Naive B cell (primary cell): ENCODE measurements at regions not wholly inside any gene's neighbourhood (a gene's known extent, or its start where the extent isn't known, plus 50 kb on each side); places are given as distances from the start of the nearest gene placed in this dataset.
"Not testable (repeated sequence)": the region's sequence is repeated elsewhere in the genome, so short reads cannot be mapped to it uniquely, and the experiment has no call there.

Experiments used
- ATAC-seq, 2 donors: fragments of 150-1000 bp; cut with Tn5 transposase; 2 replicates each; pipeline ENCODE4 v1.10.0; 2021; ENCODE audit warnings: low read depth in 2 of 2, mild to moderate bottlenecking in 2 of 2, moderate library complexity in 2 of 2
- DNase-seq: peaks from one replicate; pipeline ENCODE4 v3.0.0; 2022
- H3K27ac Mint-ChIP-seq, 6 donors: one replicate each; pipeline ENCODE4 v1.8.0; 2020 to 2022; ENCODE audit warnings: mild to moderate bottlenecking in 6 of 6, mixed read lengths in 6 of 6, moderate library complexity in 5 of 6, inconsistent platforms in 2 of 6
- H3K27me3 Mint-ChIP-seq, 3 donors: one replicate each; pipeline ENCODE4 v1.8.0; 2021 to 2022; ENCODE audit warnings: mixed read lengths in 3 of 3, mild to moderate bottlenecking in 1 of 3
- H3K36me3 Mint-ChIP-seq, 2 donors: one replicate each; pipeline ENCODE4 v1.8.0; 2020 to 2022; ENCODE audit warnings: mixed read lengths in 2 of 2, inconsistent platforms in 1 of 2, mild to moderate bottlenecking in 1 of 2
- H3K4me1 Mint-ChIP-seq, 3 donors: one replicate each; pipeline ENCODE4 v1.8.0; 2020 to 2022; ENCODE audit warnings: mixed read lengths in 3 of 3, inconsistent platforms in 1 of 3, mild to moderate bottlenecking in 1 of 3, moderate library complexity in 1 of 3
- H3K4me3 Mint-ChIP-seq, 8 donors: one replicate each; pipeline ENCODE4 v1.8.0; 2020 to 2022; ENCODE audit warnings: mild to moderate bottlenecking in 8 of 8, mixed read lengths in 8 of 8, moderate library complexity in 8 of 8, inconsistent platforms in 2 of 8
- H3K9me3 Mint-ChIP-seq, 7 donors: one replicate each; pipeline ENCODE4 v1.8.0; 2020 to 2022; ENCODE audit warnings: mixed read lengths in 7 of 7, mild to moderate bottlenecking in 5 of 7, inconsistent platforms in 2 of 7, moderate library complexity in 1 of 7

DNA sequence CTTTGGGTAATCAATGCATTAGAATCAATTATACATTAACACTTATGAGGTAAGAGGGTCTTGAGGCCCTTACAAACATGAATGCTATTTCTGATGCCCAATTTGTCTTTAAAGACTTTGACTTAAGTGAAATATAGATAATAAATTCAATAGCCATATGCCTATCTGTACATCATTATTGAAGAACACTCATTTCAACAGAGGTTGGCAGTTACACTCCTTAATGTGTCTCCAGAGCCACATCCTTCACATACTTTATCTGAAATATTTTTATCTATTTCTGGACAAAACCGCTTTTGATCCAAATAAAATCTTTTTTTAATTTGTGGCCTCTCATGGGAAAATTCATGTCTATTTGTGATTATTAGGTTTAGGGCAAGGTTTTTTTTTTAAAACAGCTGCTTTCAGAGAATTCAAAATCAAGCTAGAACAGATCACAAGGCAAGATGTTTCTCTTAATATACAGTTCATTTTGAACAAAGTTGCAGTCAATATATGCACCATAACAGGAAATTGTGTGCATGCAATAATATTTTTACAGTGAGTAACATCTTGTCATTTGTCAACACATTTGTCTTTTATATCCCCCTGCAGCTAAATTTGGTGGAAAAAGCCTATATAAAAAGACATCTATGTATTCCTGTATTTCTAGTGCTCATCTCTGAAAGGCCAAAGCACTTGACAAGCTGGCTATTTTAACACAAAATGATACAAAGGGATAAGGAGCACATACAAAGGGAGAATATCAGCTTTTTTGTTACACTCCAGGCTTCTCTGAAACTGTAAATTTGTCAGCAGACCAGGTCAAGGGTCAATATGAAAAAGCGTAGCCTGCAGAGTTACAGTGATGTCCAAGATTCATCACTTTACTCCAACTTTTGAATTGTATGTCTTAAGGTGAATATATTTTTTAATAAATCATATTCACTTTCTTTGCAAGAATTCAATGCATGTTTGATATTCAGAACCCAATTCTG, 146.2 kb upstream of the DPH6 start:
- no peak overlapping the region for H3K27ac Mint-ChIP-seq
- ATAC-seq (no peak), DNase-seq (no peak)
- H3K36me3 Mint-ChIP-seq = no peaks in the 10 kb centered on the region
- H3K27me3 Mint-ChIP-seq = peaks cover 4 to 14% (median 7%) of the 10 kb centered on the region in 3 donors
- no peak overlapping the region for H3K4me3 Mint-ChIP-seq
- no peaks in the 10 kb centered on the region for H3K4me1 Mint-ChIP-seq
- peaks cover 0 to 4% (median 0%) of the 10 kb centered on the region in 7 donors for H3K9me3 Mint-ChIP-seq

GRCh38 chr15:35693286-35693685, 147.3 kb upstream of the DPH6 start:
- Mint-ChIP-seq H3K27me3 (peaks cover 4 to 12% (median 7%) of the 10 kb centered on the region in 3 donors), H3K4me3 (no peak overlapping the region), H3K36me3 (no peaks in the 10 kb centered on the region), H3K4me1 (no peaks in the 10 kb centered on the region), H3K27ac (no peak overlapping the region), H3K9me3 (peaks cover 0 to 4% (median 0%) of the 10 kb centered on the region in 7 donors)
- ATAC-seq (no peak), DNase-seq (no peak)

DNA sequence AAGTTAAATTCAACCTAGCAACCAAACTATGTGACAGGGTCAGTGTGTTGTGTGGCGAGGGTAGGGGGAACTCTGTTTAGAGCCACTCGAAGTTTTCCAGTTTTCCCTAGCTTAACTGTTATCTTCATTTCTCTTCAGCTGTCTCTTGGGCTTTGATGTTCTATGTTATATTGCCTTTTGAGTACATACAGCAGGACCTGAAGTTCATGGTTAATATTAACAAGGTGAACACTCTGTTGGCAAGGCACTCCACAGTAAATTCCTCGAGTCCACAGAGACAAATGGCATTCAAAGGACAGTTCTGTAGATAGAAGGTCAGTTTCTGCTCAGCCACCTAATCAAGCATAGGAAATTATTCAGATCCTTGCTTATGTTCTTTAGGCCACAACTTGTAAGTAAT, 147.9 kb upstream of the DPH6 start:
- no peaks in the 10 kb centered on the region for H3K4me1 Mint-ChIP-seq
- peaks cover 7 to 12% (median 9%) of the 10 kb centered on the region in 3 donors for H3K27me3 Mint-ChIP-seq
- peaks cover 0 to 4% (median 0%) of the 10 kb centered on the region in 7 donors for H3K9me3 Mint-ChIP-seq
- no peak overlapping the region for H3K27ac Mint-ChIP-seq
- ATAC-seq (no peak), DNase-seq (no peak)
- no peaks in the 10 kb centered on the region for H3K36me3 Mint-ChIP-seq
- no peak overlapping the region for H3K4me3 Mint-ChIP-seq

- H3K27ac Mint-ChIP-seq = no peak overlapping the region
- DNase-seq (no peak), ATAC-seq (no peak)
- no peaks in the 10 kb centered on the region for H3K4me1 Mint-ChIP-seq
- H3K27me3 Mint-ChIP-seq = peaks cover 5 to 9% (median 9%) of the 10 kb centered on the region in 3 donors
- no peak overlapping the region for H3K4me3 Mint-ChIP-seq
- H3K9me3 Mint-ChIP-seq = peaks cover 0 to 5% (median 0%) of the 10 kb centered on the region in 7 donors
- H3K36me3 Mint-ChIP-seq = no peaks in the 10 kb centered on the region
Observed at GRCh38 chr15:35695003-35695402, 149.0 kb upstream of the DPH6 start.

GRCh38 chr15:35696767-35697231, 150.8 kb upstream of the DPH6 start:
- Mint-ChIP-seq H3K27me3 (peaks cover 0 to 9% (median 0%) of the 10 kb centered on the region in 3 donors), H3K9me3 (peaks cover 0 to 5% (median 0%) of the 10 kb centered on the region in 7 donors), H3K27ac (no peak overlapping the region), H3K4me3 (no peak overlapping the region), H3K4me1 (no peaks in the 10 kb centered on the region), H3K36me3 (no peaks in the 10 kb centered on the region)
- no peak for ATAC-seq
- DNase-seq = no peak

DNA sequence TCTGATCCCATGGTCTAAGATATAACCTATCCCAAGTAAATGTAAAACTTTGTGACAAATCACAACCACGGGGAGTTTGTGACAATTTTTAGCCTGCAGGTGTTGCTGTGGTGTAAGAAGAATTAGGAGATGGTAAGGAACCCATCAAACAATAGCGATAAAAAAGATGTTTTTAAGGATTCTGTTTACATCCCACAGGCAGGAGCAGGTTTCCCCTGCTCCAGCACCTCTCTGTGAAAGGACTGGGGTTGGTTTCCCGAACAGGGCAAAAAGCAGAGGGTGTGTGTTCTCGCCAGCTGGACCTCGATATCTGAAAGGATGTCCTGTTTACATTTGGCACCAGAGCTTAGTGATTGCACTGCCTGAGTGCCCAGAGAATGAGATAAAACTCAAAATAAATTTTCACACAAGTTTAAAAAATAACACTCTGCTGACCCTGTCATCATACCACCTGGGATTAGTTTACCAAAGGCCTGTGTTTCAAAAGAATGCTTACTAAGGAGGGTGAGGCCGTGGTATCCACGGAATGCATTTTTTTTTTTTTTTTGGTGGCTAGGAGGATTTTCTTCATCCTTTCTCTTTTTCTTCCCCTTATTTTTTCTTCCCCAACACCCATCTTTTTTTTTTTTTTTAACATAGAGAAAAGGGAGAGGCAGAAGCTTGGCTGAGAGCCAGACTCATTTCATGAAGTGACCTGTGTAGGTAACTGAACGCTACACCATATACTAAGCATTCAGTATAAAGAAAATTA, 151.8 kb upstream of the DPH6 start:
- Mint-ChIP-seq H3K4me3 (no peak overlapping the region), H3K27me3 (peaks cover 0 to 9% (median 0%) of the 10 kb centered on the region in 3 donors), H3K9me3 (peaks cover 0 to 5% (median 0%) of the 10 kb centered on the region in 7 donors), H3K36me3 (no peaks in the 10 kb centered on the region), H3K27ac (no peak overlapping the region), H3K4me1 (no peaks in the 10 kb centered on the region)
- DNase-seq = no peak
- no peak for ATAC-seq

GRCh38 chr15:35698331-35698730, 152.4 kb upstream of the DPH6 start:
- H3K27ac Mint-ChIP-seq = no peak overlapping the region
- peaks cover 0 to 5% (median 0%) of the 10 kb centered on the region in 7 donors for H3K9me3 Mint-ChIP-seq
- H3K4me1 Mint-ChIP-seq = no peaks in the 10 kb centered on the region
- no peak overlapping the region for H3K4me3 Mint-ChIP-seq
- peaks cover 0 to 9% (median 0%) of the 10 kb centered on the region in 3 donors for H3K27me3 Mint-ChIP-seq
- ATAC-seq = no peak
- no peaks in the 10 kb centered on the region for H3K36me3 Mint-ChIP-seq
- DNase-seq = no peak

GRCh38 chr15:35698966-35699575, 153.1 kb upstream of the DPH6 start:
- Mint-ChIP-seq H3K4me3 (no peak overlapping the region), H3K9me3 (peaks cover 0 to 5% (median 0%) of the 10 kb centered on the region in 7 donors), H3K36me3 (no peaks in the 10 kb centered on the region), H3K27me3 (peaks cover 0 to 9% (median 0%) of the 10 kb centered on the region in 3 donors), H3K4me1 (no peaks in the 10 kb centered on the region), H3K27ac (no peak overlapping the region)
- DNase-seq (no peak), ATAC-seq (no peak)

- H3K27ac Mint-ChIP-seq, H3K4me1 Mint-ChIP-seq, ATAC-seq, H3K27me3 Mint-ChIP-seq, DNase-seq, H3K36me3 Mint-ChIP-seq, H3K9me3 Mint-ChIP-seq: not testable (repeated sequence)
- H3K4me3 Mint-ChIP-seq = peak overlapping the region in 1 of 8 donors; percentile 14
Observed at GRCh38 chr15:35700091-35700593, 154.2 kb upstream of the DPH6 start.

DNA sequence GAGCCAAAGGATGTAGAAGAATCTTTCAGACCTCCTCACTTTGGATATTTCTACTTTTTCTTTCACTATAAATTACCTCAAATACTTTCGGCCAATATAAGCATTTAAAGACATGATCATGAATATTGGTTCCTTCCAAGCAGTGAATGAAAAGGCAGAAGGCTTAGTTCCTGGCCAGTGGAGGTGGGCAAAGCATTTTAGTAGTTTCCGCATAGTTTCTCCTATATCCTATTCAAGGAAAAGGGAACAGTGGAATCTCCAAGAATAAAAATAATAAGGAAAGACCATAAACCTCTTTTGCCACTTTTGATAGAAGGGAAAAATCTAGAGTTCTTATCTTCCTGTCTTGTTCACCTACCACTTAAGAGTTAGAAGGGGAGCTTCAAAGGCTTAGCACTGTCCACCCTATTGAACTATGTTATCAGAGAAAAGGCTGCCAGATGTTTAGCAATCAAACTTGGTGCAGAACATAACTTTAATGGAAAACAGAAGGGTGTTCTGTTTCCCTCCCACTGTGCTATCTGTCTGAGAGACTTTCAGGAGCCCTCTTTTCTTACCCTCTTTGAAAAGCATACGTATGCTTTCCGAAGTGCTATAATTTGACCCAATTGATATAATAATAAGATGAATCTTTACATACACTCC, 155.6 kb upstream of the DPH6 start:
- Mint-ChIP-seq H3K4me3 (no peak overlapping the region), H3K4me1 (no peaks in the 10 kb centered on the region), H3K27ac (no peak overlapping the region), H3K9me3 (peaks cover 0 to 5% (median 0%) of the 10 kb centered on the region in 7 donors), H3K36me3 (no peaks in the 10 kb centered on the region), H3K27me3 (peaks cover 0 to 9% (median 0%) of the 10 kb centered on the region in 3 donors)
- no peak for DNase-seq
- no peak for ATAC-seq

- ATAC-seq (no peak), DNase-seq (no peak)
- Mint-ChIP-seq H3K4me3 (no peak overlapping the region), H3K9me3 (peaks cover 0 to 5% (median 0%) of the 10 kb centered on the region in 7 donors), H3K27me3 (peaks cover 0 to 6% (median 0%) of the 10 kb centered on the region in 3 donors), H3K4me1 (no peaks in the 10 kb centered on the region), H3K36me3 (no peaks in the 10 kb centered on the region), H3K27ac (no peak overlapping the region)
Observed at GRCh38 chr15:35702946-35703495, 157.1 kb upstream of the DPH6 start.

GRCh38 chr15:35705030-35705883, 159.3 kb upstream of the DPH6 start:
- Mint-ChIP-seq H3K4me3 (no peak overlapping the region), H3K27me3 (no peaks in the 10 kb centered on the region), H3K36me3 (no peaks in the 10 kb centered on the region), H3K27ac (no peak overlapping the region), H3K4me1 (no peaks in the 10 kb centered on the region), H3K9me3 (peaks cover 0 to 5% (median 0%) of the 10 kb centered on the region in 7 donors)
- DNase-seq (no peak), ATAC-seq (no peak)
